Suprapubic skin (tissue), 4 donors: ENCODE measurements at regions not wholly inside any gene's neighbourhood (a gene's known extent, or its start where the extent isn't known, plus 50 kb on each side); places are given as distances from the start of the nearest gene placed in this dataset.

Experiments used
- CTCF ChIP-seq, 2 donors: fragments of 200-600 bp in 1 of 2; fragments of 450-650 bp in 1 of 2; sonication (generic) in 1 of 2; IDR thresholded peaks; one replicate each; pipeline ENCODE4 v1.5.1; 2016 to 2019; ENCODE audit warnings: antibody characterized with exemption in 2 of 2, mild to moderate bottlenecking in 1 of 2, moderate library complexity in 1 of 2
- EP300 ChIP-seq: sonication (generic); formaldehyde crosslinking; IDR thresholded peaks from one replicate; pipeline ENCODE4 v1.6.1; 2017; ENCODE audit warnings: antibody characterized with exemption
- POLR2AphosphoS5 ChIP-seq, 3 donors: sonication (generic); formaldehyde crosslinking; IDR thresholded peaks; one replicate each; pipeline ENCODE4 v1.6.1; 2017; ENCODE audit warnings: antibody characterized with exemption in 3 of 3

- TF ChIP-seq CTCF (IDR thresholded peaks at IDR 0.05) (no peak), POLR2AphosphoS5 (IDR thresholded peaks at IDR 0.05) (no peak), EP300 (no peak)
Measured at GRCh38 chr6:169895926-169896761, 144.7 kb downstream of the ERMARD start.
